ENCODE measurements at regions not wholly inside any gene's neighbourhood (a gene's known extent, or its start where the extent isn't known, plus 50 kb on each side); places are given as distances from the start of the nearest gene placed in this dataset.

- TF ChIP-seq CTCF (conservative IDR thresholded peaks at IDR 0.05; ENCODE audit: low read length), result no peak
- TF ChIP-seq EZH2phosphoT487 (IDR thresholded peaks at IDR 0.05; ENCODE audit: borderline replicate concordance, low read depth, low read length), result no peak
Measured at GRCh38 chr14:101689039-101689501, 72.4 kb upstream of the PPP2R5C start.

Measured in OCI-LY7 (cell line).